OCI-LY7 (cell line): ENCODE measurements at regions not wholly inside any gene's neighbourhood (a gene's known extent, or its start where the extent isn't known, plus 50 kb on each side); places are given as distances from the start of the nearest gene placed in this dataset.

Experiments
- BruUV-seq: library from RNA; stranded (reverse); fragments of 400-500 nt; replicated peaks from 2 replicates; lab custom pipeline; 2021; lab: Mats Ljungman, UMichigan
- CTCF ChIA-PET: fragments of 300-600 bp; sonication (Branson Sonifier 250); formaldehyde crosslinking; loops from one replicate; lab custom pipeline; 2022; ENCODE audit warnings: antibody characterized with exemption; ENCODE audit not compliant: unreplicated experiment; lab: Charles Lee
- POLR2A ChIA-PET: fragments of 300-600 bp; sonication (Branson Sonifier 250); formaldehyde crosslinking; loops from one replicate; lab custom pipeline; 2022; ENCODE audit warnings: antibody characterized with exemption; lab: Charles Lee
- DNase-seq: peaks from one replicate; pipeline ENCODE4 v3.0.0-alpha.2; 2015; ENCODE audit warnings: low spot score
- H2AFZ ChIP-seq: fragments of 200-600 bp; sonication (generic), shearing (Covaris generic); 2 replicates; pipeline ENCODE4 v1.6.1; 2014; ENCODE audit warnings: mild to moderate bottlenecking, antibody characterized with exemption, low read length, moderate library complexity
- H3K27ac ChIP-seq: fragments of 200-600 bp; sonication (generic); 2 replicates; pipeline ENCODE4 v1.5.1; 2014; ENCODE audit warnings: mixed run types, low read depth, mild to moderate bottlenecking, moderate library complexity, low read length, inconsistent platforms; ENCODE audit not compliant: poor library complexity, severe bottlenecking
- H3K36me3 ChIP-seq: fragments of 200-600 bp; sonication (generic); 2 replicates; pipeline ENCODE4 v1.6.1; 2014; ENCODE audit warnings: mild to moderate bottlenecking, antibody characterized with exemption, low read length, moderate library complexity, mixed read lengths; ENCODE audit not compliant: insufficient read depth
- H3K4me1 ChIP-seq: fragments of 200-600 bp; sonication (generic); 2 replicates; pipeline ENCODE4 v1.5.1; 2014; ENCODE audit warnings: mild to moderate bottlenecking, low read length; ENCODE audit not compliant: insufficient read depth, poor library complexity, severe bottlenecking
- H3K4me2 ChIP-seq: fragments of 200-600 bp; sonication (generic); 2 replicates; pipeline ENCODE4 v1.6.1; 2014; ENCODE audit warnings: mild to moderate bottlenecking, low read length
- H3K4me3 ChIP-seq: fragments of 200-600 bp; sonication (generic); 2 replicates; pipeline ENCODE4 v1.5.1; 2014; ENCODE audit warnings: mild to moderate bottlenecking, low read depth, low read length; ENCODE audit not compliant: poor library complexity, severe bottlenecking
- H3K79me2 ChIP-seq: fragments of 200-600 bp; sonication (generic); 2 replicates; pipeline ENCODE4 v1.6.1; 2016; ENCODE audit warnings: low read depth, mild to moderate bottlenecking, low read length, moderate library complexity, mixed read lengths; ENCODE audit not compliant: insufficient read depth
- H3K9me2 ChIP-seq: fragments of 200-600 bp; sonication (generic); 2 replicates; pipeline ENCODE4 v1.6.1; 2016; ENCODE audit warnings: mild to moderate bottlenecking, low read length, mixed read lengths; ENCODE audit not compliant: insufficient read depth
- H3K9me3 ChIP-seq: fragments of 200-600 bp; sonication (generic); 2 replicates; pipeline ENCODE4 v1.6.1; 2014; ENCODE audit warnings: mild to moderate bottlenecking, mixed run types, low read length, mixed read lengths
- H4K20me1 ChIP-seq: fragments of 200-600 bp; sonication (generic); 2 replicates; pipeline ENCODE4 v1.6.1; 2014; ENCODE audit warnings: mild to moderate bottlenecking, antibody characterized with exemption, low read length, moderate library complexity, mixed read lengths; ENCODE audit not compliant: insufficient read depth
- CTCF ChIP-seq: fragments of 200-600 bp; sonication (generic); conservative IDR thresholded peaks from 2 replicates; pipeline ENCODE4 v1.5.1; 2014; ENCODE audit warnings: mild to moderate bottlenecking, antibody characterized with exemption, low read length, moderate library complexity, mixed read lengths
- EZH2phosphoT487 ChIP-seq: fragments of 200-600 bp; sonication (generic); IDR thresholded peaks from 2 replicates; pipeline ENCODE4 v1.6.1; 2018; ENCODE audit warnings: low read depth, borderline replicate concordance, mild to moderate bottlenecking, mixed run types, antibody characterized with exemption, low read length, moderate library complexity, mixed read lengths
- intact Hi-C: fragments of 100-400 bp; cut with micrococcal nuclease; formaldehyde crosslinking; loops from one replicate; pipeline ENCODE4 v1.10.0; 2022; ENCODE audit not compliant: unreplicated experiment

- BruUV-seq, result no TSS peak
- CTCF ChIA-PET, result no interaction called here
- no peak for DNase-seq
- TF ChIP-seq CTCF, result no peak
- no peak for TF ChIP-seq EZH2phosphoT487
- Histone ChIP-seq H3K36me3 (no peaks in the 10 kb centered on the region), H4K20me1 (no peaks in the 10 kb centered on the region), H3K4me3 (no peak overlapping the region), H3K27ac (no peak overlapping the region), H3K79me2 (no peaks in the 10 kb centered on the region), H2AFZ (no peak overlapping the region), H3K4me1 (no peaks in the 10 kb centered on the region), H3K4me2 (no peak overlapping the region), H3K9me3 (no peaks in the 10 kb centered on the region), H3K9me2 (no peaks in the 10 kb centered on the region)
- POLR2A ChIA-PET, result interaction anchor here (0.6 kb wide), 1 partner anchor 661 kb away, joined by 4 read pairs; no protein-coding TSS in a partner anchor
- intact Hi-C loops, result no loop called here
Observed at GRCh38 chr2:164439885-164440284, 181.4 kb downstream of the GRB14 start.

GRCh38 chr2:164439235-164439634 is 182.0 kb downstream of the GRB14 start:
- Histone ChIP-seq H3K4me3 (no peak overlapping the region), H3K9me2 (no peaks in the 10 kb centered on the region), H3K27ac (no peak overlapping the region), H3K4me2 (no peak overlapping the region), H3K9me3 (no peaks in the 10 kb centered on the region), H2AFZ (no peak overlapping the region), H3K4me1 (no peaks in the 10 kb centered on the region), H3K79me2 (no peaks in the 10 kb centered on the region), H3K36me3 (no peaks in the 10 kb centered on the region), H4K20me1 (no peaks in the 10 kb centered on the region)
- TF ChIP-seq CTCF (no peak), EZH2phosphoT487 (no peak)
- BruUV-seq, result no TSS peak
- POLR2A ChIA-PET, result no interaction called here
- intact Hi-C loops, result no loop called here
- no peak for DNase-seq
- CTCF ChIA-PET, result no interaction called here

GRCh38 chr2:164438490-164439205 is 182.6 kb downstream of the GRB14 start:
- H3K27ac ChIP-seq, result no peak overlapping the region

More at GRCh38 chr2:164438490-164439205, 182.6 kb downstream of the GRB14 start:
- TF ChIP-seq EZH2phosphoT487 (no peak), CTCF (no peak)
- intact Hi-C loops, result no loop called here
- no peak overlapping the region for H3K4me3 ChIP-seq
- H3K9me2 ChIP-seq, result no peaks in the 10 kb centered on the region
- H4K20me1 ChIP-seq, result no peaks in the 10 kb centered on the region
- no peaks in the 10 kb centered on the region for H3K4me1 ChIP-seq
- no peak for DNase-seq
- ChIA-PET POLR2A (no interaction called here), CTCF (no interaction called here)
- no peaks in the 10 kb centered on the region for H3K36me3 ChIP-seq
- H3K79me2 ChIP-seq, result no peaks in the 10 kb centered on the region
- no TSS peak for BruUV-seq
- no peak overlapping the region for H3K4me2 ChIP-seq
- H3K9me3 ChIP-seq, result no peaks in the 10 kb centered on the region
- H2AFZ ChIP-seq, result no peak overlapping the region
